NK-92 treated with Interleukin-12 subunit alpha and Interleukin-12 subunit beta, amount 100 ng/mL, for 24 hours (cell line): ENCODE measurements at regions not wholly inside any gene's neighbourhood (a gene's known extent, or its start where the extent isn't known, plus 50 kb on each side); places are given as distances from the start of the nearest gene placed in this dataset.
"Not testable (repeated sequence)": the region's sequence is repeated elsewhere in the genome, so short reads cannot be mapped to it uniquely, and the experiment has no call there.

Experiments
- DNase-seq: peaks from one replicate; lab custom pipeline; 2025; lab: John Stamatoyannopoulos, UW

- no peak for DNase-seq
Observed at GRCh38 chrX:150238632-150239382, 124.3 kb upstream of the MAMLD1 start.

DNA sequence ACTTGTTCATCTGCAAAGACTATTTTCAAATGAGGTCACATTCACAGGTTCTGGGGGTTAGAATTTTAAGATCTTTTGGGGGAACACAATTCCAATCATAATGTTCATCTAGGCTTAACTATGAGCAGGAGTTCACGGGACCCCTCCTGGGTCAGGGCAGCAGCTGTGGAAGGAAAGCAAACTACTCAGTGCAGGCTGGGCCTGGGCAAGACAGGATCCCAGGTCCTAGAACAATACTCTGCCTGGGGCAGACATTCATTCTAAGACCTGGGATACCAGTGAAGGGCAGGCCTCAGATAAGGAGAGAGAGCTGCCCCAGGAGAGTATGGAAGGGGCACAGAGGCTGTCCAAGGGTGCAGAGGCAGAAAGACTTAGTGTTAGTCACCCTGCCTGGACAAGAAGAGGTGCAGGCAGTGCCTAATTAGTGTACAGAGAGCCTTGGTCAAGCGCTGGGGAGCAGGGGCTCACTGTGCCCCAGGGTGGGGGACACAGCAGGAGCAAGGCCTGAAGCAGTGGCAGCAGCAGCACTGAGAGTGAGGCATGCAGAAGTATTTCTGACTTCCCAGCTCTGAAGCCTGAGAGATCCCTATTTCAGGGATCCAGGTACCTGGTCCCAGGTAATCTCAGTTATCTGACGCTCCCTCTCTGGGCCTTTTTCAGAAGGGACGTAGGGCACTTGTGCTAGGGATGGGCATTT is 123.0 kb upstream of the MAMLD1 start:
- DNase-seq, result no peak

DNA sequence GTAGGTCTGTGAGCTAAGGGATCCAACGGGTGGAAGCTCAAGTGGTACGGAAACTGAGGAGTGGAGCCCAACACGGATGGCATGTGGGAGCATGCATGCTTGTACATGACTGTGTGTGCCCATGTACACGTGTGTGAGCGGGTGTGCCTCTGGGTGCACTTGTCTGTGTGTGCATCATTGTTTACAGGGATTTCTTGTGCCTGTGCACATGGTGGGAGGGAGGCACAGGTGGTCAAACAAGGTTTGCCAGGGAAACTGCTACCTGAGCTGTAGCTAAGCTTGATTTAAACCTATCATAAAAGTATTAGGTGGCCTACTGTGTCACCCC is 122.5 kb upstream of the MAMLD1 start:
- no peak for DNase-seq

GRCh38 chrX:150253959-150254620 is 109.0 kb upstream of the MAMLD1 start:
- DNase-seq, result no peak

GRCh38 chrX:150254909-150255308 is 108.2 kb upstream of the MAMLD1 start:
- no peak for DNase-seq

DNA sequence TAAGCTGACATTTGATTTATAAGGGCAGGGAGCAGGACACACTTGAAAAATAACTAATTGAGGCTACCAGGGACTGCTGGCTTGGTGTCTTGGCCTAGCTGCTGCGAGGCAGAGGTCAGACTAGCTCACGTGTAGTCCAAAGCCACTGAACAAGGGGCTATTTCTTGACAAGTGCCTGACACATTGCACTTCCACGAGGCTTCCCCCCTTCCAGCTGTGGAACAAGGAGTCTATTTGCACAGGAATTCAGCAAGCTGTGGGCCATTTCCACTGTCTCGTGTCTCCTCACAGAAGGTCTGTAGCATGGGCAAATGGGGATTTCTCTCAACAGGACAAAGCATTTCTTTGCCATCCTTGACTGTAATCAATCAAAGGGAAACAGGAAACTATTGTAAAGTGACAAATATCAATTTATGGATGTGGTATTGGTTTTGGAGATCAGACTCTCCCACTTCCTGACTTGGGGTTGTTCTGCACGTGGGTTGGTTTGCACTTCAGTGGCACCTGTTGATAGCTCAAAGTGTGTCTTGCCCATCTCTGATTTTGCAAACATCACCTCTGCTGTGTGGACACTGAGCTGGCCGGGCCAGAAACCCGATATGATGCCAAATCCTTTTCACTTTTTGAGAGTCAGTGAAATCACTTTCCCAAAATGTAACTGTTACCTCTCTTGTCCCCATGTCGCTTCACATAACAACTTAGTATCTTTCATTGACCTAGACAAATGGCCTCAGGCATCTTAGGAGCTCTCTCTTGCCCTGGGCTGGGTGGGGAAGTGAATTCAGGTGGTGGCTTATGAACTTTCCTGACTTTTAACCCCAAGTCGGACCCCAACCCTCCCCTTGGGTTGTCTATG is 107.4 kb upstream of the MAMLD1 start:
- DNase-seq, result no peak

- DNase-seq, result no peak
Observed at GRCh38 chrX:150256297-150256650, 106.8 kb upstream of the MAMLD1 start.

- no peak for DNase-seq
Observed at GRCh38 chrX:150257353-150258175, 105.6 kb upstream of the MAMLD1 start.

GRCh38 chrX:150258176-150258425 is 105.0 kb upstream of the MAMLD1 start:
- DNase-seq, result no peak

DNA sequence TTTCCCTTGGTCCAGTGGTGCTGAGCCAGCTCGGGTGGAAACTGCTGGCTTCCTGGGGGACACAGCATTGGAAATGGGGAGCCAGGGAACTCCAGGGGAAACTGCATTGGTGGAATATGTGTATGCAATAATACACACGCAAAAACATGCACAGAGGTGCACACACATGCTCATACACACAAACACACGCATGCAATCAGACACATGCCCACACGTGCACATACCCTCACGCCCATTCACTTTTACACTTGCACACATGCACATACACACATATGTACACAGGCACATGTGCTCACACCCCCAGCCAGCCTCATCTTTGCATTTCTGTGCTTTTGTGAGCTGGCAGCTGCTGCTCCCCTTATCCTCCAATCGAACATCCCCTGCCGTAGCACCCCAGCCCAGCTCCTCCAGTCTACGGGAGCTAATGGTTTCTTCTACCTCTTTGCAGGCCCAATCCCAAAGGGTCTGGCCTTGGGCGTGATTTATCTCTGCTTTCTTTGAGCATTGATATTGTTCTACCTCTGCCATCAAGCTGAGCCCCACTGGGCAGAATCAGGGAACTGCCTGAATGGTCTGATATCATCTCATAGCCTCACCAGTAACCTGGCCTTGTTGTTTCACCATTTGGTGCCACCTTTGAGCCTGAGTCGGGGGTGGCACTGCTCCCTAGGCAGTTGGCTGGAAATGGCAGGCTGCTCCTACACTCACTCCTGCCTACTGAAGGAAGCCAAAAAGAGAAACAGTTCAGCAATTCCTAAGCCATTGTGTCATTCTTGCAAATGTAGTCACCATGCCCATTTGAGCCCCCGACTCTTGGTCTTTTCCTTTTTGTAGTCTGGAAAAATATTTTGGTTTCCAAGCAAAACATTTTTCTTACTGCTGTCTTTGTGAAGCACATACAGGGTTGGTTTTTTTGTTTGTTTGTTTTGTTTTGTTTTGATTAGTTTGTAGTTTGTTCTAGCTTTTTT is 104.4 kb upstream of the MAMLD1 start:
- no peak for DNase-seq

DNA sequence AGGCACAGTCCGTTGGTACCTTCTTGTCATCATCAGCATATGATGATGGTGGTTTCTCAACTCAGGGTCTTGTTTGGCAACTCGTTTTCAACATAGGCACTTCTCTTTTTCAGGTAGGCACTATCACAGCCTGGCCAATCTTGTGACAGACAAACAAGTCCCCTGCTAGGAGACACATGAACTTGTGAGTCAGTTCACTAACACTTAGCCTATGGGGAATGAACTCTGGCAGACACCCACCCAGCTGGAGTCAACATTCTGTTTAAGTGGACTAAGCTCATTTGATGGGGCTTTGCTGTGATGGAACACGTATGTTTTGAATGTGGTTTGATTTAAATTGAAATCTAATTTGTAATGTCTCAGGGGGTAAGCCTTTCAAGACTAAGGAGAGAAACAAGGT is 100.7 kb upstream of the MAMLD1 start:
- DNase-seq, result no peak

GRCh38 chrX:150268839-150269355 is 94.2 kb upstream of the MAMLD1 start:
- no peak for DNase-seq

DNA sequence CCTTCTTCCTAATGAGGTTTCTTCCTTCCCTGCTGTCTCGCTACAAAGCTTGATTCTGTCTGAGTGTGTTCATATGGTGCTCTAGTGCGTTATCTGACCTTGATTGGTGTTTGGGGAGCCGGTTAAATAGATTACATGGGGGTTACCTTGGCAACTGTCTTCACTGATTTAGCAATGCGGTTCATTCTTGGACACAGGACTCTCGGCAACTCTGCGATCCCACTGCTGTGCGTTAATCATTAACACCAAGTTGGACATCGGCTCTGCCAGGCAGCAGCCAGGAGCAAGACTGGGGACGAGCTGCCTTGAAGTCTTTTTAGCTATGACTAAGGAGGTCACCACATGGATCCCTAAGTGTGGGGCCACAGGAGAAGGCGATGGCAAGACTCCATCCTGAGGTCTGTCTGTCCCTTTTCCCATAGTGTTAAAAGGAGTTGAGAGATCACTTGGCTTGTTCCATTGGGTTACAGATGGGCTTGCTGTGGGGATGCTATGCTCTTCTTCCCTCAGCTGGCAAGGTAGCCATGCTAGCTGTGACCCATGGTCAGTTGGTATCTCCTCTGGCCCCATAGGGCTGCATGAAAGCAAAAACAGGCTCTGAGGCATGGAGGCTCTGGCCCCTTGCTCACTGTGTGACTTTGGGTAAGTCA is 93.4 kb upstream of the MAMLD1 start:
- DNase-seq, result no peak

GRCh38 chrX:150270622-150271021 is 92.5 kb upstream of the MAMLD1 start:
- DNase-seq, result no peak

DNA sequence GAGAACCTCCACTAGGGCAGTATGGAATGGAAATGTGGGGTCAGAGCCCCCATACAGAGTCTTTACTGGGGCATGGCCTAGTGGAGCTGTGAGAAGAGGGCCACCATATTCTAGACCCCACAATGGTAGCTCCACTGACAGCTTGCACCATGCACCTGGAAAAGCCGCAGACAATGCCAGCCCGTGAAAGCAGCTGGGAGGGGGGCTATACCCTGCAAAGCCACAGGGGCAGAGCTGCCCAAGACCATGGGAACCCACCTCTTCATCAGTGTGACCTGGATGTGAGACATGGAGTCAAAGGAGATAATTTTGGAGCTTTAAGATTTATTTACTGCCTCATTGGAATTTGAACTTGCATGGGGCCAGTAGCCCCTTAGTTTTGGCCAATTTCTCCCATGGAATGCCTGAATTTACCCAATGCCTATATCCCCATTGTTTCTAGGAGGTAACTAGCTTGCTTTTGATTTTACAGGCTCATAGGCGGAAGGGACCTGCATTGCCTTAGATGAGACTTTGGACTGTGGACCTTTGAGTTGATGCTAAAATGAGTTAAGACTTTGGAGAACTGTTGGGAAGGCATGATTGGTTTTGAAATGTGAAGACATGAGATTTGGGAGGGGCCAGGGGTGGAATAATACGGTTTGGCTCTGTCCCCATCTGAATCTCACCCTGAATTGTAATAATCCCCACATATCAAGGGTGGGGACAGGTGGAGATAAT is 89.4 kb upstream of the MAMLD1 start:
- DNase-seq, result not testable (repeated sequence)

DNA sequence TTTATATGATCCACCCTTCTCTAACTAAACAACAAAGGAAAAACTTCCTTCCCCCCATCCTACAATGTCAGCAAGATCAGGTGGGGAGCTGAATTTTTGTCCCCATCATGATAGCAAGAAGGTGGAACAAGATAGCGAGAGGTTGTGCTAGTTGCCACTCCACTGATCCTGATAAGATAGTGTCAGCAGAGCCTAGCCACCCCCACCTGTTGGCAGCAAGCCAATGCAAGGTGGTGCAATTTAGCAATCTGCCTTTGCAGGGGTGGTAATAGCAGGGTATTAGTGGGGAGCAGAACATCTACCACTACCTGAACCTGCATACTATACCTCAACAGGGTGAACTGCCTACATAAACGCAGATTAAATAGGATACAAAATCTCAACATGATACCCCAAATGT is 80.2 kb upstream of the MAMLD1 start:
- no peak for DNase-seq

DNA sequence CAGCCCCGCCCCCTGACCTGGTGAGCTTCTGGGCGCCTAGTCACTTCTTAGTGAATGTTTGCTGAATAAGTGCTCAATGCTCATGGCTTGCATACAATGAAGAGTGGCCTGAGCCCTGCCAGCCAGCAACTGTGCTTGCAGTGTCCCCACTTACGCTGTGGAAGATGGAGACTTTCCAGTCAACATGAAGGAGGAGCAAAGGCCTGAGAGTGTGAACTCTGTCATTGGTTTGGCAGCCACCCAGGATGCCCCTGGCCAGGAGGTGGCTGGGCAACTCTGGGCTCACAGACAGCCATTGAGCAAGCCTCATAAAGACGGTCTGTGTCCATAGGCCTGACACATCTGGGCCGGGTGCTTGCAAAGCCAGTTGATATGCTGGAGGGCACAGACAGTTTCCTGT is 72.1 kb upstream of the MAMLD1 start:
- no peak for DNase-seq

DNA sequence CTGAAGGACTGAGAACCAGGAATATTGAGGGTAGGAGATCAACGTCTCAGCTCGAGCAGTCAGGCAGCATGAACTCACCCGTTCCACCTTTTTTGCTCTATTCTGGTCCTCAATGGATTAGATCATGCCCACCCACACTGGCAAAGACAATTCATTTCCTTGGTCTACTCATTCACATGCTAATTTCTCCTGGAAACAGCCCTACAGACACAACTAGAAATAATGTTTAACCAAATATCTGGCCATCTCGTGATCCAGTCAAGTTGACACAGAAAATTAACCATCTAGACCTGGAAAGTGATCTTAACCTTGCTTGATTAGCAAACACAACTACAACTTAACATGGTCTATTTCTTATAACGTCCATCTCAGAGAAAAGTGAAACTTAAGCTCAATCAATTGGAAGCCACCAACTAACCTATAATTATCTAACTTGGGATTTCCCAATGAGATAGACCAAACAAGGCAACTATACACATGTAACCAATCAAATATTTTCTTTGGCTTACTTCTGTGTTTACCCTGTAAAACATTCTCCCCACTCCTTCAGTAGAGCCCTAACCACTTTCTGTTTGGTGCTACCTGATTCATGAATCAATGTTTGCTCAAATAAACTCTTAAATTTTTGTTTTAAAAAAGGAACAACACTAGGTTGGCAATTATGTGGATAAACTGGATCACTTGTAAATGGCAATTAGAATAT is 69.7 kb upstream of the MAMLD1 start:
- DNase-seq, result no peak
